ENCODE measurements at regions not wholly inside any gene's neighbourhood (a gene's known extent, or its start where the extent isn't known, plus 50 kb on each side); places are given as distances from the start of the nearest gene placed in this dataset.
"Not testable (repeated sequence)": the region's sequence is repeated elsewhere in the genome, so short reads cannot be mapped to it uniquely, and the experiment has no call there.

GRCh38 chr4:33924239-33924638 is 2320.1 kb downstream of the ARAP2 start:
- no peaks in the 10 kb centered on the region for H3K4me1 ChIP-seq (ENCODE audit: control insufficient read depth, insufficient read depth, low read length)
- no peaks in the 10 kb centered on the region for H3K27me3 ChIP-seq (ENCODE audit: control insufficient read depth, insufficient read depth, low read length)
- no peak overlapping the region for H3K27ac ChIP-seq (ENCODE audit: low read length)
- no peak overlapping the region for H3K4me3 ChIP-seq (ENCODE audit: low read length)
- H3K9me3 ChIP-seq (ENCODE audit: control insufficient read depth, insufficient read depth, low read length), result no peaks in the 10 kb centered on the region
- no peaks in the 10 kb centered on the region for H3K36me3 ChIP-seq (ENCODE audit: control insufficient read depth, insufficient read depth, low read length)
- DNase-seq (ENCODE audit: low read depth, low spot score), result no peak
- no CpG with 5 or more reads among the region's 7 CpGs for WGBS (ENCODE audit: insufficient coverage, insufficient read length)

- H3K36me3 ChIP-seq (ENCODE audit: control insufficient read depth, insufficient read depth, low read length), result no peaks in the 10 kb centered on the region
- H3K27ac ChIP-seq (ENCODE audit: low read length), result no peak overlapping the region
- no peaks in the 10 kb centered on the region for H3K4me1 ChIP-seq (ENCODE audit: control insufficient read depth, insufficient read depth, low read length)
- no peaks in the 10 kb centered on the region for H3K9me3 ChIP-seq (ENCODE audit: control insufficient read depth, insufficient read depth, low read length)
- WGBS (ENCODE audit: insufficient coverage, insufficient read length), result no CpG with 5 or more reads among the region's 1 CpG
- no peak overlapping the region for H3K4me3 ChIP-seq (ENCODE audit: low read length)
- no peak for DNase-seq (ENCODE audit: low read depth, low spot score)
- no peaks in the 10 kb centered on the region for H3K27me3 ChIP-seq (ENCODE audit: control insufficient read depth, insufficient read depth, low read length)
Observed at GRCh38 chr4:33924811-33925210, 2319.5 kb downstream of the ARAP2 start.

- H3K27ac ChIP-seq (ENCODE audit: low read length), result no peak overlapping the region
- WGBS (ENCODE audit: insufficient coverage, insufficient read length), result no CpG with 5 or more reads among the region's 1 CpG
Observed at GRCh38 chr4:33930497-33930896, 2313.8 kb downstream of the ARAP2 start.

GRCh38 chr4:33931026-33931425 is 2313.3 kb downstream of the ARAP2 start:
- Histone ChIP-seq H3K4me3 (ENCODE audit: low read length) (no peak overlapping the region), H3K27me3 (ENCODE audit: control insufficient read depth, insufficient read depth, low read length) (no peaks in the 10 kb centered on the region), H3K27ac (ENCODE audit: low read length) (no peak overlapping the region), H3K36me3 (ENCODE audit: control insufficient read depth, insufficient read depth, low read length) (no peaks in the 10 kb centered on the region), H3K4me1 (ENCODE audit: control insufficient read depth, insufficient read depth, low read length) (no peaks in the 10 kb centered on the region), H3K9me3 (ENCODE audit: control insufficient read depth, insufficient read depth, low read length) (no peaks in the 10 kb centered on the region)
- DNase-seq (ENCODE audit: low read depth, low spot score), result no peak
- WGBS (ENCODE audit: insufficient coverage, insufficient read length), result no CpG with 5 or more reads among the region's 2 CpGs

More at GRCh38 chr4:33930497-33930896, 2313.8 kb downstream of the ARAP2 start:
- DNase-seq (ENCODE audit: low read depth, low spot score), result no peak
- no peaks in the 10 kb centered on the region for H3K36me3 ChIP-seq (ENCODE audit: control insufficient read depth, insufficient read depth, low read length)
- no peaks in the 10 kb centered on the region for H3K9me3 ChIP-seq (ENCODE audit: control insufficient read depth, insufficient read depth, low read length)
- H3K4me1 ChIP-seq (ENCODE audit: control insufficient read depth, insufficient read depth, low read length), result no peaks in the 10 kb centered on the region
- no peaks in the 10 kb centered on the region for H3K27me3 ChIP-seq (ENCODE audit: control insufficient read depth, insufficient read depth, low read length)
- no peak overlapping the region for H3K4me3 ChIP-seq (ENCODE audit: low read length)

GRCh38 chr4:33940281-33940680 is 2304.0 kb downstream of the ARAP2 start:
- H3K4me1 ChIP-seq (ENCODE audit: control insufficient read depth, insufficient read depth, low read length), result no peaks in the 10 kb centered on the region
- DNase-seq (ENCODE audit: low read depth, low spot score), result no peak
- no peak overlapping the region for H3K4me3 ChIP-seq (ENCODE audit: low read length)
- H3K27ac ChIP-seq (ENCODE audit: low read length), result no peak overlapping the region
- no peaks in the 10 kb centered on the region for H3K9me3 ChIP-seq (ENCODE audit: control insufficient read depth, insufficient read depth, low read length)
- H3K36me3 ChIP-seq (ENCODE audit: control insufficient read depth, insufficient read depth, low read length), result no peaks in the 10 kb centered on the region
- no peaks in the 10 kb centered on the region for H3K27me3 ChIP-seq (ENCODE audit: control insufficient read depth, insufficient read depth, low read length)

GRCh38 chr4:33941854-33942253 is 2302.5 kb downstream of the ARAP2 start:
- DNase-seq (ENCODE audit: low read depth, low spot score), result no peak
- no peaks in the 10 kb centered on the region for H3K36me3 ChIP-seq (ENCODE audit: control insufficient read depth, insufficient read depth, low read length)
- no CpG with 5 or more reads among the region's 1 CpG for WGBS (ENCODE audit: insufficient coverage, insufficient read length)
- H3K27me3 ChIP-seq (ENCODE audit: control insufficient read depth, insufficient read depth, low read length), result no peaks in the 10 kb centered on the region
- H3K27ac ChIP-seq (ENCODE audit: low read length), result no peak overlapping the region
- H3K4me1 ChIP-seq (ENCODE audit: control insufficient read depth, insufficient read depth, low read length), result no peaks in the 10 kb centered on the region
- H3K4me3 ChIP-seq (ENCODE audit: low read length), result no peak overlapping the region
- H3K9me3 ChIP-seq (ENCODE audit: control insufficient read depth, insufficient read depth, low read length), result no peaks in the 10 kb centered on the region

GRCh38 chr4:33948921-33949320 is 2295.4 kb downstream of the ARAP2 start:
- no peak for DNase-seq (ENCODE audit: low read depth, low spot score)
- Histone ChIP-seq H3K27ac (ENCODE audit: low read length) (no peak overlapping the region), H3K27me3 (ENCODE audit: control insufficient read depth, insufficient read depth, low read length) (no peaks in the 10 kb centered on the region), H3K9me3 (ENCODE audit: control insufficient read depth, insufficient read depth, low read length) (no peaks in the 10 kb centered on the region), H3K36me3 (ENCODE audit: control insufficient read depth, insufficient read depth, low read length) (no peaks in the 10 kb centered on the region), H3K4me1 (ENCODE audit: control insufficient read depth, insufficient read depth, low read length) (no peaks in the 10 kb centered on the region), H3K4me3 (ENCODE audit: low read length) (no peak overlapping the region)

GRCh38 chr4:33953848-33954247 is 2290.5 kb downstream of the ARAP2 start:
- not testable (repeated sequence) for H3K27ac ChIP-seq (ENCODE audit: low read length); H3K36me3 ChIP-seq (ENCODE audit: control insufficient read depth, insufficient read depth, low read length); H3K4me3 ChIP-seq (ENCODE audit: low read length); DNase-seq (ENCODE audit: low read depth, low spot score); H3K9me3 ChIP-seq (ENCODE audit: control insufficient read depth, insufficient read depth, low read length); H3K4me1 ChIP-seq (ENCODE audit: control insufficient read depth, insufficient read depth, low read length); H3K27me3 ChIP-seq (ENCODE audit: control insufficient read depth, insufficient read depth, low read length)
- WGBS (ENCODE audit: insufficient coverage, insufficient read length), result no CpG with 5 or more reads among the region's 4 CpGs

GRCh38 chr4:33954759-33955158 is 2289.6 kb downstream of the ARAP2 start:
- Histone ChIP-seq H3K4me3 (ENCODE audit: low read length) (no peak overlapping the region), H3K27me3 (ENCODE audit: control insufficient read depth, insufficient read depth, low read length) (no peaks in the 10 kb centered on the region), H3K4me1 (ENCODE audit: control insufficient read depth, insufficient read depth, low read length) (no peaks in the 10 kb centered on the region), H3K9me3 (ENCODE audit: control insufficient read depth, insufficient read depth, low read length) (no peaks in the 10 kb centered on the region), H3K36me3 (ENCODE audit: control insufficient read depth, insufficient read depth, low read length) (no peaks in the 10 kb centered on the region), H3K27ac (ENCODE audit: low read length) (no peak overlapping the region)
- DNase-seq (ENCODE audit: low read depth, low spot score), result no peak
- no CpG with 5 or more reads among the region's 10 CpGs for WGBS (ENCODE audit: insufficient coverage, insufficient read length)

GRCh38 chr4:33959519-33959918 is 2284.8 kb downstream of the ARAP2 start:
- H3K27me3 ChIP-seq (ENCODE audit: control insufficient read depth, insufficient read depth, low read length), result no peaks in the 10 kb centered on the region
- WGBS (ENCODE audit: insufficient coverage, insufficient read length), result no CpG with 5 or more reads among the region's 4 CpGs
- no peaks in the 10 kb centered on the region for H3K36me3 ChIP-seq (ENCODE audit: control insufficient read depth, insufficient read depth, low read length)
- no peaks in the 10 kb centered on the region for H3K4me1 ChIP-seq (ENCODE audit: control insufficient read depth, insufficient read depth, low read length)
- no peak overlapping the region for H3K4me3 ChIP-seq (ENCODE audit: low read length)
- no peak for DNase-seq (ENCODE audit: low read depth, low spot score)
- no peaks in the 10 kb centered on the region for H3K9me3 ChIP-seq (ENCODE audit: control insufficient read depth, insufficient read depth, low read length)
- H3K27ac ChIP-seq (ENCODE audit: low read length), result no peak overlapping the region

GRCh38 chr4:33961761-33962160 is 2282.6 kb downstream of the ARAP2 start:
- no CpG with 5 or more reads among the region's 2 CpGs for WGBS (ENCODE audit: insufficient coverage, insufficient read length)
- no peaks in the 10 kb centered on the region for H3K27me3 ChIP-seq (ENCODE audit: control insufficient read depth, insufficient read depth, low read length)
- H3K4me3 ChIP-seq (ENCODE audit: low read length), result no peak overlapping the region
- H3K27ac ChIP-seq (ENCODE audit: low read length), result no peak overlapping the region
- DNase-seq (ENCODE audit: low read depth, low spot score), result no peak
- H3K9me3 ChIP-seq (ENCODE audit: control insufficient read depth, insufficient read depth, low read length), result no peaks in the 10 kb centered on the region
- H3K4me1 ChIP-seq (ENCODE audit: control insufficient read depth, insufficient read depth, low read length), result no peaks in the 10 kb centered on the region
- H3K36me3 ChIP-seq (ENCODE audit: control insufficient read depth, insufficient read depth, low read length), result no peaks in the 10 kb centered on the region

Measured in iPS DF 6.9 (cell line).